Tibial artery (tissue), 4 donors: ENCODE measurements at regions not wholly inside any gene's neighbourhood (a gene's known extent, or its start where the extent isn't known, plus 50 kb on each side); places are given as distances from the start of the nearest gene placed in this dataset.
A peak's percentile ranks its signal among the peaks of the same experiment; 100 is the strongest.
"Not testable (repeated sequence)": the region's sequence is repeated elsewhere in the genome, so short reads cannot be mapped to it uniquely, and the experiment has no call there.

ENCODE experiments used
- DNase-seq, 2 donors: peaks; one replicate each; pipeline ENCODE4 v3.0.0-alpha.2; 2019
- H3K27ac ChIP-seq, 2 donors: fragments of 200-600 bp; sonication (generic) in 1 of 2; 1 replicate in 1 of 2; 2 replicates in 1 of 2; pipeline ENCODE4 v1.5.1; 2018 to 2019; ENCODE audit warnings: mild to moderate bottlenecking in 1 of 2
- H3K27me3 ChIP-seq, 2 donors: fragments of 200-600 bp; sonication (generic) in 1 of 2; one replicate each; pipeline versions ENCODE4 v1.5.1 to v1.6.0; 2016 to 2019
- H3K36me3 ChIP-seq, 3 donors: fragments of 200-600 bp; sonication (generic) in 2 of 3; one replicate each; pipeline ENCODE4 v1.5.1; 2016 to 2019; ENCODE audit warnings: mild to moderate bottlenecking in 2 of 3
- H3K4me1 ChIP-seq, 4 donors: fragments of 200-600 bp; sonication (generic) in 2 of 4; 1 replicate in 3 of 4; 2 replicates in 1 of 4; pipeline ENCODE4 v1.5.1; 2016 to 2019
- H3K4me3 ChIP-seq, 2 donors: fragments of 200-600 bp; sonication (generic) in 1 of 2; 1 replicate in 1 of 2; 2 replicates in 1 of 2; pipeline ENCODE4 v1.5.1; 2018 to 2019; ENCODE audit warnings: mild to moderate bottlenecking in 2 of 2
- H3K9me3 ChIP-seq, 3 donors: fragments of 200-600 bp; sonication (generic) in 1 of 3; one replicate each; pipeline ENCODE4 v1.5.1; 2016 to 2019
- intact Hi-C: fragments of 100-400 bp; cut with DNase I; formaldehyde crosslinking; loops from one replicate; pipeline ENCODE4 v1.15.0; 2023; ENCODE audit warnings: low total_unique reads
- TF ChIP-seq, protein P1 (sequence below), 2 experiments: fragments of 200-600 bp in 1 of 2; fragments of 450-650 bp in 1 of 2; IDR thresholded peaks; one replicate each; pipeline ENCODE4 v1.5.1; 2017 to 2019; ENCODE audit warnings: antibody characterized with exemption in 2 of 2, mild to moderate bottlenecking in 1 of 2, moderate library complexity in 1 of 2

DNA sequence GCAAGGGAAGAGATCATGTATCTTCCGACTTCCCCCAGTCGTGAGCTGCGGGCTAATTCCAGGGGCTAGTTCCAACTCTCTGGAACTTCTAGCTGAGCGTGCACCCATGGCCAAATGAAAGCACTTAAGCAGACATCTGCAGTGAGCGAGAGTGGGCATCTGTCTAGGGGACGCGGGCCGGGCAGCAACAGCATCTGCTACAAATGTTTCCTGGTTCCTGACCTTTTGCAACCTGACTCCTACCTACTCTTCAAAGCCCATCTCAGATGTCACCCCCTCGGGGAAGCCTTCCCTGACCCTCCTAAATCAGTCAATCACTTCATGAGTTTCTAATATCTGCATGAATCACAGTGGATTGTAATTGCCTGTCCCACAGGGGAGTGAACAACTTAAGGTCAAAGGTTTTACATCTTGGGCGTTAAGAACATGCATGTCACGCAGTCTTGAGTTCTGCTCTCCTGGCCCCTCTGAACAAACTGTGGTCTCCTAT lies 141.9 kb downstream of the CEBPB start:
- H3K4me1 ChIP-seq, result peaks cover 0 to 27% (median 7%) of the 10 kb centered on the region in 4 donors
- no peaks in the 10 kb centered on the region for H3K9me3 ChIP-seq
- no peaks in the 10 kb centered on the region for H3K36me3 ChIP-seq
- H3K27me3 ChIP-seq, result no peaks in the 10 kb centered on the region
- no peak overlapping the region for H3K4me3 ChIP-seq
- no peak overlapping the region for H3K27ac ChIP-seq
- TF ChIP-seq, protein P1, sequence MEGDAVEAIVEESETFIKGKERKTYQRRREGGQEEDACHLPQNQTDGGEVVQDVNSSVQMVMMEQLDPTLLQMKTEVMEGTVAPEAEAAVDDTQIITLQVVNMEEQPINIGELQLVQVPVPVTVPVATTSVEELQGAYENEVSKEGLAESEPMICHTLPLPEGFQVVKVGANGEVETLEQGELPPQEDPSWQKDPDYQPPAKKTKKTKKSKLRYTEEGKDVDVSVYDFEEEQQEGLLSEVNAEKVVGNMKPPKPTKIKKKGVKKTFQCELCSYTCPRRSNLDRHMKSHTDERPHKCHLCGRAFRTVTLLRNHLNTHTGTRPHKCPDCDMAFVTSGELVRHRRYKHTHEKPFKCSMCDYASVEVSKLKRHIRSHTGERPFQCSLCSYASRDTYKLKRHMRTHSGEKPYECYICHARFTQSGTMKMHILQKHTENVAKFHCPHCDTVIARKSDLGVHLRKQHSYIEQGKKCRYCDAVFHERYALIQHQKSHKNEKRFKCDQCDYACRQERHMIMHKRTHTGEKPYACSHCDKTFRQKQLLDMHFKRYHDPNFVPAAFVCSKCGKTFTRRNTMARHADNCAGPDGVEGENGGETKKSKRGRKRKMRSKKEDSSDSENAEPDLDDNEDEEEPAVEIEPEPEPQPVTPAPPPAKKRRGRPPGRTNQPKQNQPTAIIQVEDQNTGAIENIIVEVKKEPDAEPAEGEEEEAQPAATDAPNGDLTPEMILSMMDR (IDR thresholded peaks at IDR 0.05), result no peak
- no peak for DNase-seq
- intact Hi-C loops, result no loop called here

DNA sequence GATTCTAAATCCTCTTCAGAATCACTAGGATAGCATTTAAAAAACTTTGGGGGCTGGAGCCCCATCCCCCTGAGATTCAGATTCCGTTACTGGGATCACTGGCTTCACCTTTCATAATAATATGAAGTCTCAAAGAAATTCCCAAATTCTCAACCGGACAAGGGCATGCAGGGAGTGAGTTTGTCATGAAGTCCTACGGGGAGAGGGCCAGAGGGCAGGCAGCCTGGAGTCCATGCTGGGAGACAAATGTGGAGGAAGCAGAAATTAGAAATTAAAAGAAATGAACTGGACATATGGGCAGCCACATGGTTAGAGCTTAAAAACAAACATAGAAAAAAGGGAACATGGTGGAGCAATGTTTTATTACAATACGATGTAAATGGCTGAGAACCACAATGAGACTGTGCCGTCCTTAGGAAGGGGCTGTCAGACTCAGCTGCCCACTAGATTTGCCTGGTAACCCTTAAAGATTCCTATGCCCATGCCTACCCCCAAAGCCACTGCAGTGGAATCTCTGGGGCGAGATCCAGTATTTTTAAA lies 142.6 kb downstream of the CEBPB start:
- Histone ChIP-seq H3K9me3 (no peaks in the 10 kb centered on the region), H3K27me3 (no peaks in the 10 kb centered on the region), H3K4me3 (no peak overlapping the region), H3K27ac (no peak overlapping the region), H3K36me3 (no peaks in the 10 kb centered on the region), H3K4me1 (peaks cover 0 to 31% (median 7%) of the 10 kb centered on the region in 4 donors)
- peak in 1 of 2 donors; percentile 4 for DNase-seq
- intact Hi-C loops, result no loop called here
- TF ChIP-seq, protein P1 (IDR thresholded peaks at IDR 0.05), result no peak

DNA sequence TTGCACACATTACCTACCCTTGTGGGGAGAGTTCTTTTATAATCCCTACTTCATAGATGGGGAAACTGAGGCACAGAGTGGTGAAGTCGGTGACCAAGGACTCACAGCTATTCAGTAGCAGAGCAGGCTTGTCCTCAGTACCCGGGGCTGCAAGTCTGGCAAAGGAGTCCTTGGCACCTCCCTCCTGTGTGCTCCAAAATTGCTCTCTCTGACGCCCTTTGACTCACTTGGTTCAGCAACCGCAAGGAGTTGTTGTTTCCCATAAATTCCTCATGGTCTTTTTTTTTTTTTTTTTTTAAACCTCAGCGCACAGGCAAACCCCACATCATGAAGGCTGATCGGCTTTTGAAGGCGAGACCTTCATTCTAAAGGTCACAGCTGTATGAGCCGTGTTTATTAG lies 143.2 kb downstream of the CEBPB start:
- TF ChIP-seq, protein P1 (IDR thresholded peaks at IDR 0.05), result no peak
- intact Hi-C loops, result no loop called here
- Histone ChIP-seq H3K4me1 (peaks cover 0 to 32% (median 7%) of the 10 kb centered on the region in 4 donors), H3K36me3 (no peaks in the 10 kb centered on the region), H3K4me3 (no peak overlapping the region), H3K9me3 (no peaks in the 10 kb centered on the region), H3K27me3 (no peaks in the 10 kb centered on the region), H3K27ac (no peak overlapping the region)
- DNase-seq, result peak; percentile 26 to 68

DNA sequence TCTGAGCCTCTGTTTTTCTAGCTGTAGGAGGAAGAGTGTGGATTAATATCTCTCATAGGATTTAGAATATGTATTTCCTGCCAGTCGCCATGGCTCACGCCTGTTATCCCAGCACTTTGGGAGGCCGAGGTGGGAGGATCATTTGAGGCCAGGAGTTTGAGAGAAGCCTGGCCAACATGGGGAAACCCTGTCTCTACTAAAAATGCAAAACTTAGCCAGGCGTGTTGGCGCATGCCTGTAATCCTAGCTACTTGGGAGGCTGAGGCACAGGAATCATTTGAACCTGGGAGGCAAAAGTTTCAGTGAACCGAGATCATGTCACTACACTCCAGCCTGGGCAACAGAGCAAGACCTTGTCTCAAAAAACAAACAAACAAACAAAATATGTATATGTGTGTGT lies 143.9 kb downstream of the CEBPB start:
- H3K9me3 ChIP-seq, H3K36me3 ChIP-seq, H3K4me3 ChIP-seq, H3K27ac ChIP-seq, H3K27me3 ChIP-seq, intact Hi-C loops: not testable (repeated sequence)
- peaks cover 0 to 32% (median 7%) of the 10 kb centered on the region in 4 donors for H3K4me1 ChIP-seq
- DNase-seq, result peak in 1 of 2 donors; percentile 20

DNA sequence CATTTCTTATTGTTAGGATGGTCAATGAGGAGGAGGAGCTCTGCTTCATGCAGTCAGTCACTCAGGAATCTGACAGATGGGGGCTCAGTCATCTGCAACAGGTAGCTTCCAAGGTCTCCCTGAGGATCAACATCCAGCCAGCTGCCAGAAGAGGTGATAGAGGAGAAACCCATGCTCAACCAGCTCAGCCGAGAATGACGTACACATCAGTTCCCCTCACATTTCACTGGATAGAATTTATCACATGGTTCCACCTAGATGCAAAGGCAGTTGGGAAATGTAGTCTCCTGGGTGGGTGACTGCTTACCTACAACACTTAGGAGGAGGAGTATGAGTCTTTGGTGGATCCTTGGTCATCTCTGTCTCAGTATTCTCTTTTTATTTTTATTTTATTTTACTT lies 144.5 kb downstream of the CEBPB start:
- Histone ChIP-seq H3K9me3 (no peaks in the 10 kb centered on the region), H3K36me3 (no peaks in the 10 kb centered on the region), H3K27ac (no peak overlapping the region), H3K27me3 (no peaks in the 10 kb centered on the region), H3K4me3 (no peak overlapping the region), H3K4me1 (peaks cover 0 to 32% (median 7%) of the 10 kb centered on the region in 4 donors)
- intact Hi-C loops, result no loop called here
- TF ChIP-seq, protein P1 (IDR thresholded peaks at IDR 0.05), result no peak
- DNase-seq, result no peak

DNA sequence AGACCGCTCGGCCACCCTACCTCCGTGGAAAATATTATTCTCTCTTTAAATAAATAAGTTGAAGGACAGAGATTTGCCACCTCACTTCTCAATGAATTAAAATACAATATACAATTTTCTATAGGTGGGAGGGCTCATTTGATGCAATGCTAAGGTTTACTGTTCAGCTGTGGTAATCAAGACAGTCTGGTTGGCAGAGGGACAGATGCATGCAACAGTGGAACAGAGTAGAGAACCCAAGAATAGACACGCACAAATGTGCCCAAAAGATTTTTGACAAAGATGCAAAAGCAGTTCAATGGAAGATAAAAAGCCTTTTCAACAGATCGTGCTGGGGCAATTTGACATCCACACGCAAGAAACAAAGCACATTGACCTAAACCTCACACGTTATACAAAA lies 145.2 kb downstream of the CEBPB start:
- DNase-seq, result no peak
- intact Hi-C loops, result no loop called here
- TF ChIP-seq, protein P1 (IDR thresholded peaks at IDR 0.05), result no peak
- Histone ChIP-seq H3K36me3 (no peaks in the 10 kb centered on the region), H3K27ac (no peak overlapping the region), H3K27me3 (no peaks in the 10 kb centered on the region), H3K4me3 (no peak overlapping the region), H3K9me3 (no peaks in the 10 kb centered on the region), H3K4me1 (peaks cover 0 to 26% (median 7%) of the 10 kb centered on the region in 4 donors)
